Kidney tubule cell (primary cell): ENCODE measurements at regions not wholly inside any gene's neighbourhood (a gene's known extent, or its start where the extent isn't known, plus 50 kb on each side); places are given as distances from the start of the nearest gene placed in this dataset.
"Not testable (repeated sequence)": the region's sequence is repeated elsewhere in the genome, so short reads cannot be mapped to it uniquely, and the experiment has no call there.

ENCODE experiments used
- DNase-seq: peaks from one replicate; pipeline ENCODE4 v3.0.0-alpha.2; 2018; ENCODE audit warnings: low spot score

- DNase-seq: peak; percentile 52
Measured at GRCh38 chr1:184888505-184888904, 85.8 kb downstream of the NIBAN1 start.

- peak; percentile 70 for DNase-seq
Measured at GRCh38 chr1:184882957-184883815, 91.1 kb downstream of the NIBAN1 start.

GRCh38 chr1:184881941-184882913 lies 92.1 kb downstream of the NIBAN1 start:
- DNase-seq: no peak

GRCh38 chr1:184879876-184880557 lies 94.3 kb downstream of the NIBAN1 start:
- DNase-seq: no peak

GRCh38 chr1:184878602-184879001 lies 95.7 kb downstream of the NIBAN1 start:
- DNase-seq: no peak

- no peak for DNase-seq
Measured at GRCh38 chr1:184878002-184878401, 96.3 kb downstream of the NIBAN1 start.

GRCh38 chr1:184876015-184876414 lies 98.3 kb downstream of the NIBAN1 start:
- DNase-seq: not testable (repeated sequence)

GRCh38 chr1:184875218-184875617 lies 99.1 kb downstream of the NIBAN1 start:
- DNase-seq: no peak

GRCh38 chr1:184870319-184870718 lies 104.0 kb downstream of the NIBAN1 start:
- no peak for DNase-seq

- DNase-seq: no peak
Measured at GRCh38 chr1:184867866-184868689, 106.2 kb downstream of the NIBAN1 start.

- DNase-seq: peak; percentile 79
Measured at GRCh38 chr1:184866991-184867788, 107.1 kb downstream of the NIBAN1 start.

GRCh38 chr1:184866586-184866985 lies 107.7 kb downstream of the NIBAN1 start:
- no peak for DNase-seq

GRCh38 chr1:184865831-184866230 lies 108.5 kb downstream of the NIBAN1 start:
- no peak for DNase-seq

- DNase-seq: no peak
Measured at GRCh38 chr1:184861755-184862336, 107.2 kb upstream of the EDEM3 start.

- DNase-seq: no peak
Measured at GRCh38 chr1:184860985-184861754, 106.5 kb upstream of the EDEM3 start.

GRCh38 chr1:184860535-184860934 lies 105.9 kb upstream of the EDEM3 start:
- no peak for DNase-seq

- no peak for DNase-seq
Measured at GRCh38 chr1:184859381-184860105, 104.9 kb upstream of the EDEM3 start.

GRCh38 chr1:184858288-184858687 lies 103.6 kb upstream of the EDEM3 start:
- no peak for DNase-seq
